GM23248 (cell line): ENCODE measurements at regions not wholly inside any gene's neighbourhood (a gene's known extent, or its start where the extent isn't known, plus 50 kb on each side); places are given as distances from the start of the nearest gene placed in this dataset.
"Not testable (repeated sequence)": the region's sequence is repeated elsewhere in the genome, so short reads cannot be mapped to it uniquely, and the experiment has no call there.

Experiments used
- DNase-seq: peaks from one replicate; pipeline ENCODE4 v3.0.0-alpha.2; 2015
- H2AFZ ChIP-seq: fragments of 200-600 bp; sonication (generic); 2 replicates; pipeline ENCODE4 v1.6.1; 2016; ENCODE audit warnings: antibody characterized with exemption
- H3F3A ChIP-seq: fragments of 200-600 bp; sonication (generic); 2 replicates; pipeline ENCODE4 v1.6.1; 2016; ENCODE audit warnings: mild to moderate bottlenecking, antibody characterized with exemption, mixed run types; ENCODE audit not compliant: insufficient read depth
- H3K27ac ChIP-seq: fragments of 200-600 bp; sonication (generic); 2 replicates; pipeline ENCODE4 v1.5.1; 2016; ENCODE audit warnings: mild to moderate bottlenecking
- H3K27me3 ChIP-seq: fragments of 200-600 bp; sonication (generic); replicated peaks from 2 replicates; pipeline ENCODE4 v1.6.1; 2016; ENCODE audit warnings: mild to moderate bottlenecking; ENCODE audit not compliant: insufficient read depth
- H3K36me3 ChIP-seq: fragments of 200-600 bp; sonication (generic); 2 replicates; pipeline ENCODE4 v1.6.1; 2016; ENCODE audit warnings: low read depth, mild to moderate bottlenecking
- H3K4me1 ChIP-seq: fragments of 200-600 bp; sonication (generic); 2 replicates; pipeline ENCODE4 v1.6.1; 2016; ENCODE audit warnings: mild to moderate bottlenecking; ENCODE audit not compliant: insufficient read depth
- H3K4me2 ChIP-seq: fragments of 200-600 bp; sonication (generic); one replicate; pipeline ENCODE4 v1.6.1; 2016; ENCODE audit warnings: mild to moderate bottlenecking; ENCODE audit not compliant: unreplicated experiment
- H3K4me3 ChIP-seq: fragments of 200-600 bp; sonication (generic); 2 replicates; pipeline ENCODE4 v1.5.1; 2016; ENCODE audit warnings: mild to moderate bottlenecking
- H3K79me2 ChIP-seq: fragments of 200-600 bp; sonication (generic); 2 replicates; pipeline ENCODE4 v1.6.1; 2016; ENCODE audit warnings: mild to moderate bottlenecking; ENCODE audit not compliant: insufficient read depth
- H3K9ac ChIP-seq: fragments of 200-600 bp; sonication (generic); 2 replicates; pipeline ENCODE4 v1.6.1; 2016; ENCODE audit warnings: mild to moderate bottlenecking
- H3K9me2 ChIP-seq: fragments of 200-600 bp; sonication (generic); 2 replicates; pipeline ENCODE4 v1.6.1; 2016; ENCODE audit warnings: mixed run types, mild to moderate bottlenecking, moderate library complexity; ENCODE audit not compliant: insufficient read depth
- H3K9me3 ChIP-seq: fragments of 200-600 bp; sonication (generic); one replicate; pipeline ENCODE4 v1.6.1; 2017; ENCODE audit warnings: low read depth
- H4K20me1 ChIP-seq: fragments of 200-600 bp; sonication (generic); 2 replicates; pipeline ENCODE4 v1.6.0; 2016; ENCODE audit not compliant: insufficient read depth
- WGBS, 2 experiments: methylation state at CpG; one replicate each; pipeline ENCODE4 v1.1.6; 2015 to 2017; ENCODE audit warnings: low lambda C conversion rate in 2 of 2, low coverage in 1 of 2; ENCODE audit errors: missing lambda C conversion rate in 2 of 2; 5-methylcytosine and 5-hydroxymethylcytosine counted together
- in situ Hi-C: fragments of 300-500 bp; cut with MboI; formaldehyde crosslinking; loops from 2 replicates; pipeline ENCODE4 v1.15.0; 2020

- H3K9me2 ChIP-seq, H3K9me3 ChIP-seq, H4K20me1 ChIP-seq, H3K4me2 ChIP-seq, H3K27ac ChIP-seq, H3K9ac ChIP-seq, H3F3A ChIP-seq, H3K4me1 ChIP-seq, H3K79me2 ChIP-seq, H3K4me3 ChIP-seq, H3K27me3 ChIP-seq, H3K36me3 ChIP-seq, in situ Hi-C loops: not testable (repeated sequence)
- 41 to 43% methylated on average over 23 to 28 of the region's 33 CpGs for WGBS, 2 experiments
- peak overlapping the region; percentile 24; the same call in 1 of the 2 replicates for H2AFZ ChIP-seq
- peak; percentile 38 for DNase-seq
Observed at GRCh38 chr16:29130901-29131851, 146.3 kb downstream of the LAT start.

GRCh38 chr16:29130131-29130711 is 145.4 kb downstream of the LAT start:
- DNase-seq, H4K20me1 ChIP-seq, H3K9ac ChIP-seq, H3K79me2 ChIP-seq, H3K36me3 ChIP-seq, H3K4me1 ChIP-seq, H3K4me3 ChIP-seq, H3K9me3 ChIP-seq, H3K27me3 ChIP-seq, H3F3A ChIP-seq, H3K4me2 ChIP-seq, H2AFZ ChIP-seq, H3K9me2 ChIP-seq, in situ Hi-C loops, H3K27ac ChIP-seq: not testable (repeated sequence)
- 82 to 83% methylated on average over 12 to 25 of the region's 25 CpGs for WGBS, 2 experiments

GRCh38 chr16:29129458-29130038 is 144.7 kb downstream of the LAT start:
- H3K9me3 ChIP-seq, H3K27me3 ChIP-seq, H3K4me2 ChIP-seq, H3K36me3 ChIP-seq, in situ Hi-C loops, H4K20me1 ChIP-seq, H3K9me2 ChIP-seq, H3K4me1 ChIP-seq, H3K4me3 ChIP-seq, H2AFZ ChIP-seq, H3F3A ChIP-seq, H3K79me2 ChIP-seq, H3K9ac ChIP-seq, H3K27ac ChIP-seq: not testable (repeated sequence)
- peak; percentile 10 for DNase-seq
- 55 to 56% methylated on average over 17 of the region's 18 CpGs for WGBS, 2 experiments

GRCh38 chr16:29128732-29129457 is 144.0 kb downstream of the LAT start:
- H3K27me3 ChIP-seq, H3K79me2 ChIP-seq, DNase-seq, H2AFZ ChIP-seq, in situ Hi-C loops, H3K9me2 ChIP-seq, H3K4me1 ChIP-seq, H3K4me2 ChIP-seq, H3K4me3 ChIP-seq, H4K20me1 ChIP-seq, H3F3A ChIP-seq, H3K36me3 ChIP-seq, H3K9ac ChIP-seq, H3K27ac ChIP-seq, H3K9me3 ChIP-seq: not testable (repeated sequence)
- 75 to 80% methylated on average over 19 to 20 of the region's 20 CpGs for WGBS, 2 experiments

- H3K27me3 ChIP-seq, DNase-seq, H3K36me3 ChIP-seq, H3K4me3 ChIP-seq, H3K4me2 ChIP-seq, H3K27ac ChIP-seq, H3F3A ChIP-seq, H3K79me2 ChIP-seq, H4K20me1 ChIP-seq, H2AFZ ChIP-seq, H3K9me3 ChIP-seq, in situ Hi-C loops, H3K9me2 ChIP-seq, H3K4me1 ChIP-seq, H3K9ac ChIP-seq: not testable (repeated sequence)
- WGBS, 2 experiments = 80 to 83% methylated on average over 21 to 29 of the region's 29 CpGs
Observed at GRCh38 chr16:29127806-29128420, 143.1 kb downstream of the LAT start.
